OCI-LY1 (cell line): ENCODE measurements at regions not wholly inside any gene's neighbourhood (a gene's known extent, or its start where the extent isn't known, plus 50 kb on each side); places are given as distances from the start of the nearest gene placed in this dataset.

Source experiments
- CTCF ChIP-seq: fragments of 200-600 bp; sonication (generic), shearing (Covaris generic); IDR thresholded peaks from 2 replicates; pipeline ENCODE4 v1.5.1; 2017; ENCODE audit warnings: mild to moderate bottlenecking, antibody characterized with exemption, low read length, moderate library complexity, mixed read lengths
- EZH2 ChIP-seq: fragments of 200-600 bp; sonication (generic), shearing (Covaris generic); IDR thresholded peaks from 2 replicates; pipeline ENCODE4 v1.8.0; 2017; ENCODE audit warnings: borderline replicate concordance, mixed run types, mild to moderate bottlenecking, antibody characterized with exemption, low read length, moderate library complexity, mixed read lengths

- TF ChIP-seq CTCF = no peak
- TF ChIP-seq EZH2 = no peak
Measured at GRCh38 chr12:78383414-78383813, 481.2 kb upstream of the SYT1 start.
